ENCODE measurements at regions not wholly inside any gene's neighbourhood (a gene's known extent, or its start where the extent isn't known, plus 50 kb on each side); places are given as distances from the start of the nearest gene placed in this dataset.

DNA sequence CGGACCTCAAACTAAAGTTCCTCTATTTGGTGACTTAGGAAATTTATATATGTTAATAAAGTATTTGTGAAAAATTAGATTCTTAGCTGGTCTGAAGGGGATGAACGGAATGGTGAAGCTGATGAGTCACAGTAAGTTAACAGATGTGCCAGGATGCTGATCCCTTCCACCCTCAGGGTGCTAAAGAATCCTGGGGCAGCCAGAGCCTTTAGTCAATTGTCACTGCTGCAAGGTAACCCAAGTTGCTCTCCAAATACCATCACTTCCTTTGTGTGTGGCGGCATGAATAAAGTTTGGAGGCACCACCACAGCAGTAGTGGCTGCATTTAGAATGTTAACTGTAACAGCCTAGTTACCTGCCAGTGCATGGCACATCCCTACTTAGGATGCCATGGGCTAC lies 222.6 kb upstream of the PPP1R3A start:
- TF ChIP-seq, protein P1, sequence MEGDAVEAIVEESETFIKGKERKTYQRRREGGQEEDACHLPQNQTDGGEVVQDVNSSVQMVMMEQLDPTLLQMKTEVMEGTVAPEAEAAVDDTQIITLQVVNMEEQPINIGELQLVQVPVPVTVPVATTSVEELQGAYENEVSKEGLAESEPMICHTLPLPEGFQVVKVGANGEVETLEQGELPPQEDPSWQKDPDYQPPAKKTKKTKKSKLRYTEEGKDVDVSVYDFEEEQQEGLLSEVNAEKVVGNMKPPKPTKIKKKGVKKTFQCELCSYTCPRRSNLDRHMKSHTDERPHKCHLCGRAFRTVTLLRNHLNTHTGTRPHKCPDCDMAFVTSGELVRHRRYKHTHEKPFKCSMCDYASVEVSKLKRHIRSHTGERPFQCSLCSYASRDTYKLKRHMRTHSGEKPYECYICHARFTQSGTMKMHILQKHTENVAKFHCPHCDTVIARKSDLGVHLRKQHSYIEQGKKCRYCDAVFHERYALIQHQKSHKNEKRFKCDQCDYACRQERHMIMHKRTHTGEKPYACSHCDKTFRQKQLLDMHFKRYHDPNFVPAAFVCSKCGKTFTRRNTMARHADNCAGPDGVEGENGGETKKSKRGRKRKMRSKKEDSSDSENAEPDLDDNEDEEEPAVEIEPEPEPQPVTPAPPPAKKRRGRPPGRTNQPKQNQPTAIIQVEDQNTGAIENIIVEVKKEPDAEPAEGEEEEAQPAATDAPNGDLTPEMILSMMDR (conservative IDR thresholded peaks at IDR 0.05 in 1 of 2, IDR thresholded peaks at IDR 0.05 in 1 of 2; ENCODE audit: extremely low read depth in 1 of 2, insufficient read depth in 1 of 2, low read depth in 1 of 2, low read length in 2 of 2): no peak
- TF ChIP-seq EZH2 (IDR thresholded peaks at IDR 0.05; ENCODE audit: borderline replicate concordance, low read length): no peak
